Cardiac fibroblast (primary cell): ENCODE measurements at regions not wholly inside any gene's neighbourhood (a gene's known extent, or its start where the extent isn't known, plus 50 kb on each side); places are given as distances from the start of the nearest gene placed in this dataset.

ENCODE experiments used
- DNase-seq, 2 donors: peaks; one replicate each; pipeline versions ENCODE4 v3.0.0 to v3.0.0-alpha.2; 2010; ENCODE audit warnings: low read depth in 2 of 2
- H3K4me3 ChIP-seq, 2 donors: replicated peaks in 1 of 2; 1 replicate in 1 of 2; 2 replicates in 1 of 2; pipeline ENCODE4 v1.5.1; 2011; ENCODE audit warnings: low read depth in 2 of 2, low read length in 2 of 2, mild to moderate bottlenecking in 2 of 2, moderate library complexity in 1 of 2
- TF ChIP-seq, protein P1 (sequence below): IDR thresholded peaks from one replicate; pipeline ENCODE4 v1.5.1; 2011; ENCODE audit warnings: low read depth, mild to moderate bottlenecking, low read length, inconsistent platforms

DNA sequence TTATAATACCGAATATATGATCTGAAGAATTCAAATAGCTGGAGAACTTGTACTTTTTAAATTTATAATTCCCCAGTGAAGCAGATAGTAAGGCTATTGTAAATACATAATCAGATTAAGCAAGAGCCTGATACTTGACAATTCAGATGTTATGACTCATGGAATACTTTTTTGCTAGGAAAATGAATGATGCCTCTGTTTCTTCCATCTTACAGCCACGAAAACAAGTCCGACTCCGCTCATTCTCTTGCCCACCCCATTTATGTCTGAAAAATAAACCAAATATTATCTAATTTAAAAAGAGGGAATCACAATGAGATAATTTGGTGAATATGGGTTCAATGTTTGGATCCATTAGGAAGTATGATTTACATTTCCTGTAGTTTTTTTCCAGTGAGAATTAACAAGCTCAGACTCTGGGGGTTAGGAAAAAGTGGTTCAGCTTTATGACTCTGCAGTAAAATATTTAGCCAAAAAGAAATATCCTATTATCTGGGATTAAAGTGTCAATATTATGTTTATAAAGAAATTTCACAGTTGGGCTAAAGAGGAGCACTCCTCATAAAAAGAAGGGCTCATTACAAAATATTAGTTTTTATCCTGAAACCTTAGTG lies 50.4 kb upstream of the DAB1 start:
- no peak overlapping the region for H3K4me3 ChIP-seq
- peak; percentile 23 to 46 for DNase-seq
- TF ChIP-seq, protein P1, sequence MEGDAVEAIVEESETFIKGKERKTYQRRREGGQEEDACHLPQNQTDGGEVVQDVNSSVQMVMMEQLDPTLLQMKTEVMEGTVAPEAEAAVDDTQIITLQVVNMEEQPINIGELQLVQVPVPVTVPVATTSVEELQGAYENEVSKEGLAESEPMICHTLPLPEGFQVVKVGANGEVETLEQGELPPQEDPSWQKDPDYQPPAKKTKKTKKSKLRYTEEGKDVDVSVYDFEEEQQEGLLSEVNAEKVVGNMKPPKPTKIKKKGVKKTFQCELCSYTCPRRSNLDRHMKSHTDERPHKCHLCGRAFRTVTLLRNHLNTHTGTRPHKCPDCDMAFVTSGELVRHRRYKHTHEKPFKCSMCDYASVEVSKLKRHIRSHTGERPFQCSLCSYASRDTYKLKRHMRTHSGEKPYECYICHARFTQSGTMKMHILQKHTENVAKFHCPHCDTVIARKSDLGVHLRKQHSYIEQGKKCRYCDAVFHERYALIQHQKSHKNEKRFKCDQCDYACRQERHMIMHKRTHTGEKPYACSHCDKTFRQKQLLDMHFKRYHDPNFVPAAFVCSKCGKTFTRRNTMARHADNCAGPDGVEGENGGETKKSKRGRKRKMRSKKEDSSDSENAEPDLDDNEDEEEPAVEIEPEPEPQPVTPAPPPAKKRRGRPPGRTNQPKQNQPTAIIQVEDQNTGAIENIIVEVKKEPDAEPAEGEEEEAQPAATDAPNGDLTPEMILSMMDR, result no peak
